SK-N-SH treated with all-trans-retinoic acid at 6 μM for 48 hours (cell line): ENCODE measurements at regions not wholly inside any gene's neighbourhood (a gene's known extent, or its start where the extent isn't known, plus 50 kb on each side); places are given as distances from the start of the nearest gene placed in this dataset.
"Not testable (repeated sequence)": the region's sequence is repeated elsewhere in the genome, so short reads cannot be mapped to it uniquely, and the experiment has no call there.

Experiments
- CSDC2 ChIP-seq: fragments of 250-450 bp; sonication (Bioruptor Pico); IDR thresholded peaks from 2 replicates; pipeline ENCODE4 v1.5.0; 2020; ENCODE audit warnings: mild to moderate bottlenecking, moderate library complexity
- ESRRG ChIP-seq: fragments of 250-450 bp; sonication (Bioruptor Pico); IDR thresholded peaks from 2 replicates; pipeline ENCODE4 v1.6.1; 2021; ENCODE audit warnings: mild to moderate bottlenecking
- PATZ1 ChIP-seq: fragments of 250-450 bp; sonication (Bioruptor Pico); IDR thresholded peaks from 2 replicates; pipeline ENCODE4 v1.8.0; 2020; ENCODE audit warnings: mild to moderate bottlenecking, moderate library complexity, borderline replicate concordance
- SNAI2 ChIP-seq: fragments of 250-450 bp; sonication (Bioruptor Pico); IDR thresholded peaks from 2 replicates; pipeline ENCODE4 v1.5.0; 2020; ENCODE audit warnings: mild to moderate bottlenecking, moderate library complexity
- ZC3H10 ChIP-seq: fragments of 250-450 bp; sonication (Bioruptor Pico); IDR thresholded peaks from 2 replicates; pipeline ENCODE4 v1.5.1; 2021; ENCODE audit warnings: mild to moderate bottlenecking, moderate library complexity
- ZFP3 ChIP-seq: fragments of 250-450 bp; sonication (Bioruptor Pico); IDR thresholded peaks from 2 replicates; pipeline ENCODE4 v1.5.0; 2020; ENCODE audit warnings: mild to moderate bottlenecking, moderate library complexity
- ZFP30 ChIP-seq: fragments of 450-650 bp; formaldehyde crosslinking; IDR thresholded peaks from 2 replicates; pipeline ENCODE4 v1.5.0; 2022; ENCODE audit warnings: mild to moderate bottlenecking, moderate library complexity
- ZNF565 ChIP-seq: fragments of 450-650 bp; formaldehyde crosslinking; conservative IDR thresholded peaks from 2 replicates; pipeline ENCODE4 v1.5.0; 2020; ENCODE audit warnings: low read depth, mild to moderate bottlenecking, moderate library complexity
- ZNF8 ChIP-seq: fragments of 450-650 bp; formaldehyde crosslinking; IDR thresholded peaks from 2 replicates; pipeline ENCODE4 v1.5.0; 2020; ENCODE audit warnings: mild to moderate bottlenecking, moderate library complexity
- TF ChIP-seq, protein P1 (sequence below): fragments of 250-450 bp; sonication (Bioruptor Pico); IDR thresholded peaks from 2 replicates; pipeline ENCODE4 v1.5.1; 2020; ENCODE audit warnings: low read depth, mild to moderate bottlenecking, moderate library complexity
- TF ChIP-seq, protein P2 (sequence below): fragments of 250-450 bp; sonication (Bioruptor Pico); IDR thresholded peaks from 2 replicates; pipeline ENCODE4 v1.8.0; 2021; ENCODE audit warnings: low read depth, mild to moderate bottlenecking, moderate library complexity, borderline replicate concordance

GRCh38 chr1:232745698-232746097, 59.5 kb upstream of the MAP10 start:
- TF ChIP-seq ZNF8 (CRISPR knock-in tag); ZFP3 (CRISPR knock-in tag); ZNF565 (CRISPR knock-in tag); CSDC2 (CRISPR knock-in tag); SNAI2; ESRRG (CRISPR knock-in tag); ZC3H10 (CRISPR knock-in tag); PATZ1 (CRISPR knock-in tag); ZFP30 (CRISPR knock-in tag): not testable (repeated sequence)
- TF ChIP-seq, protein P1, sequence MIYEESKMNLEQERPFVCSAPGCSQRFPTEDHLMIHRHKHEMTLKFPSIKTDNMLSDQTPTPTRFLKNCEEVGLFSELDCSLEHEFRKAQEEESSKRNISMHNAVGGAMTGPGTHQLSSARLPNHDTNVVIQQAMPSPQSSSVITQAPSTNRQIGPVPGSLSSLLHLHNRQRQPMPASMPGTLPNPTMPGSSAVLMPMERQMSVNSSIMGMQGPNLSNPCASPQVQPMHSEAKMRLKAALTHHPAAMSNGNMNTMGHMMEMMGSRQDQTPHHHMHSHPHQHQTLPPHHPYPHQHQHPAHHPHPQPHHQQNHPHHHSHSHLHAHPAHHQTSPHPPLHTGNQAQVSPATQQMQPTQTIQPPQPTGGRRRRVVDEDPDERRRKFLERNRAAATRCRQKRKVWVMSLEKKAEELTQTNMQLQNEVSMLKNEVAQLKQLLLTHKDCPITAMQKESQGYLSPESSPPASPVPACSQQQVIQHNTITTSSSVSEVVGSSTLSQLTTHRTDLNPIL (CRISPR knock-in tag), result not testable (repeated sequence)
- TF ChIP-seq, protein P2, sequence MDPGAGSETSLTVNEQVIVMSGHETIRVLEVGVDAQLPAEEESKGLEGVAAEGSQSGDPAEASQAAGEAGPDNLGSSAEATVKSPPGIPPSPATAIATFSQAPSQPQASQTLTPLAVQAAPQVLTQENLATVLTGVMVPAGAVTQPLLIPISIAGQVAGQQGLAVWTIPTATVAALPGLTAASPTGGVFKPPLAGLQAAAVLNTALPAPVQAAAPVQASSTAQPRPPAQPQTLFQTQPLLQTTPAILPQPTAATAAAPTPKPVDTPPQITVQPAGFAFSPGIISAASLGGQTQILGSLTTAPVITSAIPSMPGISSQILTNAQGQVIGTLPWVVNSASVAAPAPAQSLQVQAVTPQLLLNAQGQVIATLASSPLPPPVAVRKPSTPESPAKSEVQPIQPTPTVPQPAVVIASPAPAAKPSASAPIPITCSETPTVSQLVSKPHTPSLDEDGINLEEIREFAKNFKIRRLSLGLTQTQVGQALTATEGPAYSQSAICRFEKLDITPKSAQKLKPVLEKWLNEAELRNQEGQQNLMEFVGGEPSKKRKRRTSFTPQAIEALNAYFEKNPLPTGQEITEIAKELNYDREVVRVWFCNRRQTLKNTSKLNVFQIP (CRISPR knock-in tag), result not testable (repeated sequence)
